ENCODE measurements at regions not wholly inside any gene's neighbourhood (a gene's known extent, or its start where the extent isn't known, plus 50 kb on each side); places are given as distances from the start of the nearest gene placed in this dataset.

DNA sequence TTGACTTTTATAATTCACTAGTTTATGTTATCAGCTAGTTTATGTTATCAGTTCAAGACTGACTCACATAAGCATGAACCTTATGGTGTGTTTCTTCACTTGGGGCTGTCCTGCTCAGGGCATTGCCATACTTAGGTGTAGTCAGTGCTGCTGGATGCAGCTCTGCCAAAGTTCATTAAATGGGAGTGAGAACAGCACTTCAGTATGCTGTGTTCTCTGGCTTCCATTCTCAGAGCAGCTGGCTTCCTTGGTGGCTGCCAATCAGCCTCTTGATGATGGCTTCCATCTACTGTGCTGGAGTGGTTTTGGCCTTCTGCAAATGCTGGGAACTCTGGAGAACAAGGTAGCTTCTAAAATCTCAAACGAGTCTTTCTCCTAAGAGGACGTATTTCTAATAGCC, 170.7 kb downstream of the TDRD15 start:
- H3K27ac ChIP-seq: no peak overlapping the region
- TF ChIP-seq, protein P1, sequence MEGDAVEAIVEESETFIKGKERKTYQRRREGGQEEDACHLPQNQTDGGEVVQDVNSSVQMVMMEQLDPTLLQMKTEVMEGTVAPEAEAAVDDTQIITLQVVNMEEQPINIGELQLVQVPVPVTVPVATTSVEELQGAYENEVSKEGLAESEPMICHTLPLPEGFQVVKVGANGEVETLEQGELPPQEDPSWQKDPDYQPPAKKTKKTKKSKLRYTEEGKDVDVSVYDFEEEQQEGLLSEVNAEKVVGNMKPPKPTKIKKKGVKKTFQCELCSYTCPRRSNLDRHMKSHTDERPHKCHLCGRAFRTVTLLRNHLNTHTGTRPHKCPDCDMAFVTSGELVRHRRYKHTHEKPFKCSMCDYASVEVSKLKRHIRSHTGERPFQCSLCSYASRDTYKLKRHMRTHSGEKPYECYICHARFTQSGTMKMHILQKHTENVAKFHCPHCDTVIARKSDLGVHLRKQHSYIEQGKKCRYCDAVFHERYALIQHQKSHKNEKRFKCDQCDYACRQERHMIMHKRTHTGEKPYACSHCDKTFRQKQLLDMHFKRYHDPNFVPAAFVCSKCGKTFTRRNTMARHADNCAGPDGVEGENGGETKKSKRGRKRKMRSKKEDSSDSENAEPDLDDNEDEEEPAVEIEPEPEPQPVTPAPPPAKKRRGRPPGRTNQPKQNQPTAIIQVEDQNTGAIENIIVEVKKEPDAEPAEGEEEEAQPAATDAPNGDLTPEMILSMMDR (conservative IDR thresholded peaks at IDR 0.05; ENCODE audit: low read depth): no peak
- CTCF ChIA-PET: no interaction called here
- POLR2A ChIA-PET (ENCODE audit: low non-redundant PET): no interaction called here
- DNase-seq (ENCODE audit: low spot score): no peak

DNA sequence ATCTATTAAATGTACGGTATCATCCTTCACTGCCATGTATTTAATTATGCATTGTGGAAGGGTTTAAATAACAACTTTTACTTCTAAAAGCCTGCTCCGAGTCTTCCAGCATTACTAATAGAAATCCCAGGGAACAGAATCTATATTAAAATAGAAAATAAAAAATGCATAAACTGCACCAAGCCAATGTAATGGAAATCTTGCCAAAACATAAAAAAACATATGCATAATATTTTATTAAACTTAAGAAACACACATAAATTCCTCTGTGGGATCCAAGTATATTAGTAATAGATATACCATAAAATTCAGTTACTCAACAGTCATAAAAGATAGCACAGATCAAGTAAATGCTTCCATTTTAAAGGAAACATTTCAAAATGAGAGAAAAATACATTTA, 175.6 kb downstream of the TDRD15 start:
- H3K27ac ChIP-seq: no peak overlapping the region
- ChIA-PET CTCF (no interaction called here), POLR2A (ENCODE audit: low non-redundant PET) (no interaction called here)
- no peak for DNase-seq (ENCODE audit: low spot score)
- TF ChIP-seq, protein P1 (conservative IDR thresholded peaks at IDR 0.05; ENCODE audit: low read depth): no peak

DNA sequence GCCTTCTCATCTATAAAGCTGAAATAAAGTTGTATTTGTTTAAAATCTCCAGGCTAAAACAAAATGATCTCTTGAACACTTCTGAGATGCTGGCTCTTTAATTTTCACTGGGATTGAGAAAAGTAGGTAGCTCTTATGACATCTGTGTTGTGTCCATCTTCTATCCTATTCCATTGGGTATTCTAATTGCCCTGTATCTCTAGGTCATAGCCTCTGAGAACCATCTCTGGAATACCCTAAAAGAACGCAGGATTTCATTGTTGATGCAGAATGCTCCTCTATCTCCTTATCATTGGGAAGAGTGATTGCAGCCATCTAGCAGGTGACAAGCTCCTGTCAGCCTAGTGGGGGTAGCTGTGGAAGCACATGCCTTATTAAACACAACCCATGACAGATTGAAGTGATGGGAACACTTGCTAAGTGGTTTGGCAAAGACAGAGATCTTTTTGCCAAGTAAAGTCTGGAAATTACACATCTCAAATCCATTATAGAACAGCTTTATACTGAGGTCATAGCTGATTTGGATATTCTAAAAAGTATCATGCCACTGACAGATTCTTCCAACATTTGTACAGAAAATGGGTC, 178.2 kb downstream of the TDRD15 start:
- CTCF ChIA-PET: no interaction called here
- POLR2A ChIA-PET (ENCODE audit: low non-redundant PET): no interaction called here
- no peak for DNase-seq (ENCODE audit: low spot score)
- TF ChIP-seq, protein P1 (conservative IDR thresholded peaks at IDR 0.05; ENCODE audit: low read depth): no peak
- H3K27ac ChIP-seq: no peak overlapping the region

DNA sequence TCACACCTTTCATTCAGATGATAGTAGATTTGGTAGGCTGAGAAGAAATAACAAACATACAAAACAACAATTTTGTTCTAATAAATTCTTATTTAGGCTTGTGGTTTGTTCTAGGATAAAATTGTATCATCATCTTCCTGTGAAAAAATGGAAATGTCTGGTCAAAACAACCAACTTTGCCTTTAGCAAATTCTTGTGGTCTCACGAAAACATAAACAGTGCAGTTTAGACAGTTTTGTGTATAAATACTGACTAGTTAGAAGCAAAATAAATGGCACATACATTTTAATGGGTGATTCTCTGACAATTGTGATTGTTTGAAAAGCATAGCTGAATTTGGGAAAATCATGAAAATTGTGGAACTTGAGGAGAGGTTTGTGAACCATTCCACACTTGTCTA, 180.1 kb downstream of the TDRD15 start:
- TF ChIP-seq, protein P1 (conservative IDR thresholded peaks at IDR 0.05; ENCODE audit: low read depth): no peak
- CTCF ChIA-PET: no interaction called here
- POLR2A ChIA-PET (ENCODE audit: low non-redundant PET): no interaction called here
- DNase-seq (ENCODE audit: low spot score): no peak
- no peak overlapping the region for H3K27ac ChIP-seq

DNA sequence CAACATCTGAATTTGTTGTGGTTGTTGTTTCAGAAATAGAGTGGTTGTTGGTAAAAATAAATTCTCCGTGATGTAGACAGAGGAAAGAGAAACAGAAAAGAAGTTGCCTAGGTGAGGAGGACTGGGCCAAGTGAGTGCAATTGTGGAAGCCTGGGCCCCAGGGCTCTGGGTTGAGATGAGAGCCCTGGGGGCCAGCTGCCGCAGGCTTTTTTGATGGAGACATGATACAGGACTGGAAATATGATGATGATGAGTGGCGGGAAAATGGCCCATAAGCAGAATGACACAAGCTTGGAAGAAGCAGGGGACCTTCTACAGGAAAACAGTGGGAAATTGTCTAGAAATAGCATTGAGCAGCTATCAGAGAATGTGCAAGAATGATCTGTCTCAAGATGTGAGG, 181.8 kb downstream of the TDRD15 start:
- POLR2A ChIA-PET (ENCODE audit: low non-redundant PET): no interaction called here
- H3K27ac ChIP-seq: no peak overlapping the region
- TF ChIP-seq, protein P1 (conservative IDR thresholded peaks at IDR 0.05; ENCODE audit: low read depth): no peak
- DNase-seq (ENCODE audit: low spot score): no peak
- CTCF ChIA-PET: no interaction called here

DNA sequence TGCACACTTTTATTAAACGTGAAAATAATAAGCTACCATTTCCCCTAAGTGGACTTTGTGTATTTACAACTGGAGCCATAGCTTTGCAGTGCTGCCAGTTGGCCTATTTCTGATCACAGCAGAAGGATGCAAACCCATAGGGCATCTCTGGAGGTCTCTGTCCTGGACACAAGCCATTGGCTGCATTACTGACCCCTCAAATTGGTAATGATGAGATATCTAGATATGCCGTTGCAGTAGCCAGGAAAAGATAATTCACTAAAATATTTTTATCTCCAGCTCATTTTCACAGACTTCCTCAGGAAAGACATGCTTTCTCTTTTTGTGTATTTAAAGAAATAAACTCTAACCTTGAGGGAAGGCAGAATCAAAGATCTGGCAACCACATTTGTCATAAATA, 182.5 kb downstream of the TDRD15 start:
- TF ChIP-seq, protein P1 (conservative IDR thresholded peaks at IDR 0.05; ENCODE audit: low read depth): no peak
- no peak for DNase-seq (ENCODE audit: low spot score)
- CTCF ChIA-PET: no interaction called here
- no peak overlapping the region for H3K27ac ChIP-seq
- POLR2A ChIA-PET (ENCODE audit: low non-redundant PET): no interaction called here

DNA sequence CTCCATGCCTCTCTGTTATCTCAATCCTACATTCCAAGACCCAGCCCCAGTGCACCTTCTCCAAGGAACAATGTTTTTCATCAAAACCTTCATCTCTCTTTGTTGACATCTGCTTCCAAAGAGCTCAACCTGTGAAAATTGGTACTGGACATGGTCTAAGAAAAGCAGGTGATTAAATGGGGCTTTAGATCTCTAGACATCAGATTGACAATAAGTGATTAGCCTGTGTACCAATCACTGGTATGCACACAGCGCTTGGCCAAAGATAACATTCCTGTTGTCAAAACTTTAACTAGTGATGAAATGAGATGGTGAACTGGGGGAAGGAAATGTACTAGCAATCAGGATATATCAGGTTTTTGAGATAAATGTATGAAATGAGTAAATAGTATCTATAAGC, 183.3 kb downstream of the TDRD15 start:
- DNase-seq (ENCODE audit: low spot score): no peak
- TF ChIP-seq, protein P1 (conservative IDR thresholded peaks at IDR 0.05; ENCODE audit: low read depth): no peak

More for the DNA sequence above, 183.3 kb downstream of the TDRD15 start:
- CTCF ChIA-PET: interaction anchor here (0.6 to 0.7 kb wide), 2 partner anchors 168 to 634 kb away, joined by 3 to 4 read pairs; no protein-coding TSS in a partner anchor
- POLR2A ChIA-PET (ENCODE audit: low non-redundant PET): no interaction called here
- no peak overlapping the region for H3K27ac ChIP-seq
